ENCODE measurements at regions not wholly inside any gene's neighbourhood (a gene's known extent, or its start where the extent isn't known, plus 50 kb on each side); places are given as distances from the start of the nearest gene placed in this dataset.

GRCh38 chr7:34530259-34530658 lies 127.8 kb upstream of the NPSR1 start:
- Mint-ChIP-seq H3K36me3 (ENCODE audit: insufficient read depth in 1 of 3, low read depth in 3 of 3) (peaks cover 0 to 7% (median 0%) of the 10 kb centered on the region in 3 experiments; a peak in 1 of 7 replicates), H3K4me1 (no peaks in the 10 kb centered on the region), H3K9me3 (peaks cover under 1 to 2% of the 10 kb centered on the region in 2 experiments; a peak in 3 of 5 replicates), H3K4me3 (no peak overlapping the region), H3K27me3 (ENCODE audit: low read depth) (no peaks in the 10 kb centered on the region), H3K27ac (no peak overlapping the region)
- Histone ChIP-seq H3K18ac (ENCODE audit: insufficient read length, low read depth, low read length) (no peak overlapping the region), H2BK120ac (ENCODE audit: low read depth, low read length, poor library complexity, severe bottlenecking) (no peak overlapping the region), H2BK5ac (ENCODE audit: insufficient read length, low read length) (no peak overlapping the region), H2BK15ac (ENCODE audit: low read depth, low read length) (no peak overlapping the region), H3K4me1 (ENCODE audit: insufficient read depth, low read length) (no peaks in the 10 kb centered on the region), H2BK12ac (ENCODE audit: insufficient read length, low read depth, low read length) (no peak overlapping the region), H2AK5ac (ENCODE audit: insufficient read length, low read length) (no peak overlapping the region), H2BK20ac (ENCODE audit: low read depth, low read length, poor library complexity, severe bottlenecking) (no peak overlapping the region), H3K14ac (ENCODE audit: insufficient read depth, low read length) (no peak overlapping the region), H3K56ac (ENCODE audit: insufficient read length, low read depth, low read length) (no peak overlapping the region), H2AFZ (ENCODE audit: low read length) (no peak overlapping the region), H3K79me1 (ENCODE audit: insufficient read depth, low read depth, low read length, poor library complexity, severe bottlenecking) (no peaks in the 10 kb centered on the region), H3K27ac (ENCODE audit: insufficient read length, low read depth, low read length) (no peak overlapping the region), H3K23ac (ENCODE audit: insufficient read length, low read depth, low read length) (no peak overlapping the region), H4K8ac (replicated peaks; ENCODE audit: insufficient read length, low read depth, low read length) (no peak overlapping the region), H3T11ph (ENCODE audit: low read length) (no peak overlapping the region), H3K9me3 (ENCODE audit: control insufficient read depth, low read depth, low read length) (no peaks in the 10 kb centered on the region), H3K4ac (ENCODE audit: low read depth, low read length) (no peak overlapping the region), H4K5ac (ENCODE audit: insufficient read length, low read depth, low read length) (no peak overlapping the region), H3K27me3 (ENCODE audit: insufficient read depth, low read length) (no peaks in the 10 kb centered on the region), H3K9ac (ENCODE audit: extremely low read depth, insufficient read length, low read length) (no peak overlapping the region), H3K79me2 (ENCODE audit: insufficient read depth, low read length) (no peaks in the 10 kb centered on the region), H4K20me1 (ENCODE audit: control insufficient read depth, insufficient read depth, insufficient read length) (no peaks in the 10 kb centered on the region), H3K23me2 (ENCODE audit: insufficient read length, low read depth, low read length, poor library complexity, severe bottlenecking) (no peaks in the 10 kb centered on the region), H4K91ac (ENCODE audit: insufficient read length, low read depth, low read length) (no peak overlapping the region), H3K4me2 (ENCODE audit: insufficient read depth, insufficient read length, low read length) (no peak overlapping the region)
- WGBS (ENCODE audit: extremely low coverage, insufficient read length, low lambda C conversion rate) = no CpG with 5 or more reads among the region's 1 CpG
- no peak for DNase-seq
- TF ChIP-seq CTCF (conservative IDR thresholded peaks at IDR 0.05) = no peak

All from H9 (cell line).